HepG2 (cell line): ENCODE measurements at regions not wholly inside any gene's neighbourhood (a gene's known extent, or its start where the extent isn't known, plus 50 kb on each side); places are given as distances from the start of the nearest gene placed in this dataset.

Experiments
- ATAC-seq: fragments of 200-7000 bp; cut with Tn5 transposase; 3 replicates; pipeline ENCODE4 v1.9.1; 2020; ENCODE audit warnings: mild to moderate bottlenecking, moderate library complexity
- BruUV-seq: library from RNA; stranded (reverse); fragments of 400-500 nt; replicated peaks from 2 replicates; lab custom pipeline; 2021; lab: Mats Ljungman, UMichigan
- CTCF ChIA-PET: fragments of 300-600 bp; formaldehyde crosslinking; extraction: SDS; loops from one replicate; lab custom pipeline; 2021; ENCODE audit warnings: low total read pairs, inconsistent platforms, low intra/inter-chr PET ratio; lab: Yijun Ruan, JAX
- POLR2A ChIA-PET: fragments of 350-600 bp; sonication (Branson Sonifier 250); formaldehyde crosslinking; loops from one replicate; lab custom pipeline; 2020; ENCODE audit warnings: antibody characterized with exemption, inconsistent platforms; lab: Yijun Ruan, JAX
- DNase-seq: peaks from one replicate; pipeline ENCODE4 v3.0.0-alpha.2; 2015; ENCODE audit warnings: low spot score
- FAIRE-seq: peaks from 3 replicates; lab custom pipeline; 2011; peaks lifted over from hg19 to GRCh38; lab: Jason Lieb, UNC
- H2AFZ ChIP-seq: one replicate; pipeline ENCODE4 v1.6.1; 2011; ENCODE audit warnings: low read length, inconsistent platforms
- H3K27ac ChIP-seq: fragments of 300-600 bp; 3 replicates; pipeline ENCODE4 v1.8.0; 2011; ENCODE audit warnings: mixed run types, mild to moderate bottlenecking, mixed read lengths, low read length, inconsistent platforms; ENCODE audit not compliant: insufficient read depth; ENCODE audit errors: extremely low read length
- H3K27me3 ChIP-seq, 2 experiments: fragments of 200-600 bp in 1 of 2; 2 replicates in 1 of 2; 3 replicates in 1 of 2; pipeline versions ENCODE4 v1.6.0 to v1.8.0; 2011; ENCODE audit warnings: low read length in 2 of 2, mild to moderate bottlenecking in 2 of 2, moderate library complexity in 2 of 2, inconsistent platforms in 1 of 2; ENCODE audit not compliant: insufficient read depth in 2 of 2, control insufficient read depth in 1 of 2
- H3K36me3 ChIP-seq, 2 experiments: fragments of 200-600 bp in 1 of 2; replicated peaks in 1 of 2; 2 replicates in 1 of 2; 3 replicates in 1 of 2; pipeline versions ENCODE4 v1.5.1 to v1.8.0; 2011; ENCODE audit warnings: low read length in 2 of 2, inconsistent platforms in 1 of 2; ENCODE audit not compliant: insufficient read depth in 2 of 2, control insufficient read depth in 1 of 2
- H3K4me1 ChIP-seq: 2 replicates; pipeline ENCODE4 v1.5.1; 2012; ENCODE audit warnings: low read length, inconsistent platforms; ENCODE audit not compliant: insufficient read depth
- H3K4me2 ChIP-seq: 2 replicates; pipeline ENCODE4 v1.6.0; 2011; ENCODE audit warnings: low read depth, low read length, inconsistent platforms
- H3K4me3 ChIP-seq, 3 experiments: fragments of 200-600 bp in 1 of 3; sonication (generic), shearing (Covaris generic) in 1 of 3; replicated peaks in 1 of 3; 2 replicates each; pipeline ENCODE4 v1.5.1; 2011 to 2016; ENCODE audit warnings: low read length in 3 of 3, inconsistent platforms in 2 of 3, low read depth in 2 of 3, mild to moderate bottlenecking in 2 of 3, control low read depth in 1 of 3, mixed read lengths in 1 of 3; ENCODE audit not compliant: insufficient read depth in 1 of 3
- H3K79me2 ChIP-seq: one replicate; pipeline ENCODE4 v1.6.1; 2011; ENCODE audit warnings: low read length, inconsistent platforms; ENCODE audit not compliant: insufficient read depth
- H3K9ac ChIP-seq: 2 replicates; pipeline ENCODE4 v1.6.0; 2011; ENCODE audit warnings: mild to moderate bottlenecking, low read depth, low read length, inconsistent platforms; ENCODE audit not compliant: insufficient read depth
- H3K9me3 ChIP-seq: 2 replicates; pipeline ENCODE4 v1.5.1; 2012; ENCODE audit warnings: mild to moderate bottlenecking, low read length
- H4K20me1 ChIP-seq: 2 replicates; pipeline ENCODE4 v1.6.0; 2011; ENCODE audit warnings: inconsistent platforms, mild to moderate bottlenecking, low read length, moderate library complexity; ENCODE audit not compliant: insufficient read depth
- ARNT ChIP-seq: fragments of 450-650 bp; IDR thresholded peaks from 2 replicates; pipeline ENCODE4 v1.6.1; 2017
- ERF ChIP-seq: IDR thresholded peaks from 2 replicates; pipeline ENCODE4 v1.6.1; 2018; ENCODE audit warnings: missing biosample characterization, missing genetic modification reagents
- FOXP1 ChIP-seq, 2 experiments: fragments of 450-650 bp in 1 of 2; IDR thresholded peaks; 2 replicates each; pipeline ENCODE4 v1.6.1; 2017 to 2018; ENCODE audit warnings: antibody characterized with exemption in 1 of 2
- GATAD2A ChIP-seq: IDR thresholded peaks from 2 replicates; pipeline ENCODE4 v1.6.1; 2016
- NCOA5 ChIP-seq: sonication (generic); formaldehyde crosslinking; IDR thresholded peaks from 2 replicates; pipeline ENCODE4 v1.4.0; 2020; ENCODE audit warnings: missing genetic modification reagents
- NFE2 ChIP-seq: sonication (generic); formaldehyde crosslinking; IDR thresholded peaks from 2 replicates; pipeline ENCODE4 v1.4.0; 2020; ENCODE audit warnings: missing genetic modification reagents
- NR0B2 ChIP-seq: sonication (generic); formaldehyde crosslinking; IDR thresholded peaks from 2 replicates; pipeline ENCODE4 v1.4.0; 2020; ENCODE audit warnings: mild to moderate bottlenecking, missing genetic modification reagents
- PLRG1 ChIP-seq: fragments of 450-650 bp; conservative IDR thresholded peaks from 2 replicates; pipeline ENCODE4 v1.6.1; 2016
- RXRA ChIP-seq: sonication (generic); formaldehyde crosslinking; IDR thresholded peaks from 2 replicates; pipeline ENCODE4 v1.5.1; 2020; ENCODE audit warnings: missing genetic modification reagents
- TGIF2 ChIP-seq: IDR thresholded peaks from 2 replicates; pipeline ENCODE4 v1.6.1; 2016; ENCODE audit warnings: control low read depth, missing compliant biosample characterization
- ZBTB2 ChIP-seq: sonication (generic); formaldehyde crosslinking; IDR thresholded peaks from 2 replicates; pipeline ENCODE4 v1.8.0; 2022; ENCODE audit warnings: low read depth, missing genetic modification reagents
- ZNF280D ChIP-seq: sonication (generic); formaldehyde crosslinking; IDR thresholded peaks from 2 replicates; pipeline ENCODE4 v1.5.1; 2020; ENCODE audit warnings: mild to moderate bottlenecking, missing genetic modification reagents
- ZNF3 ChIP-seq: IDR thresholded peaks from 2 replicates; pipeline ENCODE4 v1.7.0; 2017; ENCODE audit warnings: inconsistent platforms
- ZNF607 ChIP-seq: sonication (generic); formaldehyde crosslinking; IDR thresholded peaks from 2 replicates; pipeline ENCODE4 v1.5.1; 2020; ENCODE audit warnings: missing genetic modification reagents, mild to moderate bottlenecking, borderline replicate concordance
- ZNF720 ChIP-seq: sonication (generic); formaldehyde crosslinking; IDR thresholded peaks from 2 replicates; pipeline ENCODE4 v1.4.0; 2020; ENCODE audit warnings: missing genetic modification reagents
- ZSCAN20 ChIP-seq: sonication (generic); formaldehyde crosslinking; IDR thresholded peaks from 2 replicates; pipeline ENCODE4 v1.4.0; 2020; ENCODE audit warnings: missing genetic modification reagents, mild to moderate bottlenecking, borderline replicate concordance
- WGBS: methylation state at CpG from one replicate; pipeline ENCODE4 v1.1.6; 2017; ENCODE audit warnings: low lambda C conversion rate; 5-methylcytosine and 5-hydroxymethylcytosine counted together
- in situ Hi-C: cut with HindIII; loops from 2 replicates; pipeline ENCODE4 v1.10.0; 2017; ENCODE audit warnings: low pct_unique_long_range_greater_than_20kb; ENCODE audit not compliant: extremely low pct_ligation_motif_present
- intact Hi-C: fragments of 100-400 bp; cut with micrococcal nuclease; formaldehyde crosslinking; loops from one replicate; pipeline ENCODE4 v1.10.0; 2022; ENCODE audit not compliant: unreplicated experiment

GRCh38 chr20:57056651-57057050, 209.8 kb downstream of the BMP7 start:
- Histone ChIP-seq H3K79me2 (no peaks in the 10 kb centered on the region), H3K9me3 (no peaks in the 10 kb centered on the region), H3K4me3 (no peak overlapping the region), H3K4me2 (no peak overlapping the region), H4K20me1 (no peaks in the 10 kb centered on the region), H3K9ac (no peak overlapping the region), H3K36me3 (no peaks in the 10 kb centered on the region), H3K4me1 (no peaks in the 10 kb centered on the region), H2AFZ (no peak overlapping the region), H3K27me3 (peaks cover 2 to 14% of the 10 kb centered on the region in 2 experiments; a peak in 3 of 5 replicates), H3K27ac (no peak overlapping the region)
- no TSS peak for BruUV-seq
- TF ChIP-seq RXRA (CRISPR knock-in tag) (no peak), ARNT (no peak), TGIF2 (CRISPR knock-in tag) (no peak), ERF (CRISPR knock-in tag) (no peak), NR0B2 (CRISPR knock-in tag) (no peak), ZNF720 (no peak), ZBTB2 (CRISPR knock-in tag) (no peak), NFE2 (CRISPR knock-in tag) (no peak), FOXP1 (IDR thresholded peaks at IDR 0.05) (no peak), FOXP1 (CRISPR knock-in tag; IDR thresholded peaks at IDR 0.05) (no peak), PLRG1 (no peak), ZSCAN20 (CRISPR knock-in tag) (no peak), GATAD2A (CRISPR knock-in tag) (no peak), ZNF607 (CRISPR knock-in tag) (no peak), ZNF3 (CRISPR knock-in tag) (no peak), ZNF280D (CRISPR knock-in tag) (no peak), NCOA5 (CRISPR knock-in tag) (no peak)
- DNase-seq (no peak), ATAC-seq (no peak), FAIRE-seq (no peak)
- CTCF ChIA-PET, result no interaction called here
- intact Hi-C loops (no loop called here), in situ Hi-C loops (no loop called here)
- POLR2A ChIA-PET, result no interaction called here
- 59% methylated on average over 5 of the region's 5 CpGs for WGBS
